Hepatocyte (in vitro differentiated cells): ENCODE measurements at regions not wholly inside any gene's neighbourhood (a gene's known extent, or its start where the extent isn't known, plus 50 kb on each side); places are given as distances from the start of the nearest gene placed in this dataset.

ENCODE experiments used
- DNase-seq: peaks from one replicate; pipeline ENCODE4 v3.0.0-alpha.2; 2016; ENCODE audit warnings: low spot score
- H2AFZ ChIP-seq: fragments of 200-600 bp; sonication (generic); 2 replicates; pipeline ENCODE4 v1.6.0; 2016; ENCODE audit warnings: antibody characterized with exemption, mild to moderate bottlenecking
- H3K27ac ChIP-seq: fragments of 200-600 bp; sonication (generic); 2 replicates; pipeline ENCODE4 v1.5.1; 2016; ENCODE audit warnings: mild to moderate bottlenecking
- H3K27me3 ChIP-seq: fragments of 200-600 bp; sonication (generic); 2 replicates; pipeline ENCODE4 v1.6.1; 2016
- H3K36me3 ChIP-seq: fragments of 200-600 bp; sonication (generic); replicated peaks from 2 replicates; pipeline ENCODE4 v1.5.1; 2016; ENCODE audit warnings: low read depth; ENCODE audit not compliant: insufficient read depth
- H3K4me1 ChIP-seq: fragments of 200-600 bp; sonication (generic); 2 replicates; pipeline ENCODE4 v1.5.1; 2016; ENCODE audit warnings: mild to moderate bottlenecking, moderate library complexity; ENCODE audit not compliant: insufficient read depth
- H3K4me2 ChIP-seq: fragments of 200-600 bp; sonication (generic); 2 replicates; pipeline ENCODE4 v1.6.0; 2016
- H3K4me3 ChIP-seq: fragments of 200-600 bp; sonication (generic); 2 replicates; pipeline ENCODE4 v1.5.1; 2016; ENCODE audit warnings: mild to moderate bottlenecking
- H3K79me2 ChIP-seq: fragments of 200-600 bp; sonication (generic); 2 replicates; pipeline ENCODE4 v1.6.0; 2017; ENCODE audit warnings: mild to moderate bottlenecking
- H3K9me2 ChIP-seq: fragments of 200-600 bp; sonication (generic); replicated peaks from 2 replicates; pipeline ENCODE4 v1.6.0; 2017; ENCODE audit warnings: mild to moderate bottlenecking; ENCODE audit not compliant: insufficient read depth
- H3K9me3 ChIP-seq: fragments of 200-600 bp; sonication (generic); 2 replicates; pipeline ENCODE4 v1.5.1; 2016; ENCODE audit warnings: low read depth, mild to moderate bottlenecking
- H4K20me1 ChIP-seq: fragments of 200-600 bp; sonication (generic); 2 replicates; pipeline ENCODE4 v1.6.0; 2016; ENCODE audit warnings: mild to moderate bottlenecking; ENCODE audit not compliant: insufficient read depth, poor library complexity, severe bottlenecking
- CTCF ChIP-seq: fragments of 200-600 bp; sonication (generic); IDR thresholded peaks from 2 replicates; pipeline ENCODE4 v1.5.1; 2016; ENCODE audit warnings: antibody characterized with exemption, mild to moderate bottlenecking; ENCODE audit not compliant: poor library complexity
- EZH2 ChIP-seq: fragments of 200-600 bp; sonication (generic); IDR thresholded peaks from 2 replicates; pipeline ENCODE4 v1.6.1; 2016; ENCODE audit warnings: antibody characterized with exemption, mild to moderate bottlenecking, borderline replicate concordance
- EZH2phosphoT487 ChIP-seq: fragments of 200-600 bp; sonication (generic); IDR thresholded peaks from one replicate; pipeline ENCODE4 v1.6.1; 2018; ENCODE audit warnings: antibody characterized with exemption, mild to moderate bottlenecking, low read depth, moderate library complexity; ENCODE audit not compliant: unreplicated experiment, severe bottlenecking
- WGBS: methylation state at CpG from one replicate; pipeline ENCODE4 v1.1.6; 2016; ENCODE audit warnings: low lambda C conversion rate; ENCODE audit errors: missing lambda C conversion rate; 5-methylcytosine and 5-hydroxymethylcytosine counted together

- Histone ChIP-seq H3K9me2 (no peaks in the 10 kb centered on the region), H3K27ac (no peak overlapping the region), H2AFZ (no peak overlapping the region), H4K20me1 (no peaks in the 10 kb centered on the region), H3K9me3 (no peaks in the 10 kb centered on the region), H3K79me2 (no peaks in the 10 kb centered on the region), H3K4me1 (peaks cover 17% of the 10 kb centered on the region), H3K27me3 (no peaks in the 10 kb centered on the region), H3K4me3 (no peak overlapping the region), H3K4me2 (no peak overlapping the region), H3K36me3 (no peaks in the 10 kb centered on the region)
- peak; percentile 85 for DNase-seq
- whole genome bisulfite sequencing: 17% methylated on average over 7 of the region's 7 CpGs
- TF ChIP-seq EZH2: no peak
- peak; percentile 90 for TF ChIP-seq CTCF
Observed at GRCh38 chr12:69154585-69155363, 84.6 kb upstream of the CPSF6 start.

DNA sequence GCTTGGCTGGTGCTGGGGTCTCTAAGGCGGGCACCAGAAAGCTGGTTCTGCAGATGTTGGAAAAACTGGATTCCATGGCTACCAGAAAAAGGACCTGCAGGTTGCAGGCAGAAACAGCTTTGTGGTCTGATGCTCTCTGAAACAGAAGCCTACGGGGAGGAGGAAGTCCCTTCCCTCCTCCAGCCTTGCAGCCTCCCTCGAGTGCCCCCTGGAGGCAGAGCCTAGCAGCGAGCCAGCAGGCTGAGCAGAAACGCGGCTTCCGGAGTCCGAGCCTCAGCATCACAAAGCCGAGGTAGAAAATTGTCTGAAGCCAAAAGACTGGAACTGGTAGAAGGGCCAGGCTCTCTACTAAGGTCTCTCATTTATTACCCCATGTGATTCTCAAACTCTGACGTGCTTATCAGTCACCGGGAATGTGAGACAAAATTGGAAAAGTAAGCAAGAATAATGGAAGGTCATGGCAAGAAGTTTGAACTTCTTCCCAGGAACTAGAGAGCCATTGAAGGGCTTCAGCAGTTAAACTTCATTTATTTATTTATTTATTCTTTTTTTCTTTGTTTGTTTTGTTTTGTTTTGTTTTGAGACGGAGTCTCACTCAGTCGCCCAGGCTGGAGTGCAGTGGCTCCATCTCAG lies 82.2 kb upstream of the CPSF6 start:
- peak; percentile 91 for DNase-seq
- Histone ChIP-seq H3K4me3 (no peak overlapping the region), H4K20me1 (no peaks in the 10 kb centered on the region), H3K27ac (no peak overlapping the region), H3K79me2 (no peaks in the 10 kb centered on the region), H3K36me3 (no peaks in the 10 kb centered on the region), H3K9me2 (no peaks in the 10 kb centered on the region), H3K9me3 (no peaks in the 10 kb centered on the region), H2AFZ (peak overlapping the region; percentile 94), H3K27me3 (no peaks in the 10 kb centered on the region), H3K4me2 (peak overlapping the region; percentile 60), H3K4me1 (no peaks in the 10 kb centered on the region)
- TF ChIP-seq EZH2 (no peak), CTCF (peak; percentile 88)
- WGBS: 31% methylated on average over 13 of the region's 13 CpGs

GRCh38 chr12:69161829-69162228 lies 77.5 kb upstream of the CPSF6 start:
- DNase-seq: no peak
- TF ChIP-seq EZH2 (no peak), CTCF (no peak), EZH2phosphoT487 (no peak)
- Histone ChIP-seq H3K4me3 (no peak overlapping the region), H3K9me3 (no peaks in the 10 kb centered on the region), H3K27ac (no peak overlapping the region), H3K79me2 (no peaks in the 10 kb centered on the region), H2AFZ (no peak overlapping the region), H4K20me1 (no peaks in the 10 kb centered on the region), H3K9me2 (no peaks in the 10 kb centered on the region), H3K4me1 (no peaks in the 10 kb centered on the region), H3K4me2 (no peak overlapping the region), H3K36me3 (no peaks in the 10 kb centered on the region), H3K27me3 (no peaks in the 10 kb centered on the region)
- 48% methylated on average over 2 of the region's 2 CpGs for WGBS
